ENCODE measurements at regions not wholly inside any gene's neighbourhood (a gene's known extent, or its start where the extent isn't known, plus 50 kb on each side); places are given as distances from the start of the nearest gene placed in this dataset.

DNA sequence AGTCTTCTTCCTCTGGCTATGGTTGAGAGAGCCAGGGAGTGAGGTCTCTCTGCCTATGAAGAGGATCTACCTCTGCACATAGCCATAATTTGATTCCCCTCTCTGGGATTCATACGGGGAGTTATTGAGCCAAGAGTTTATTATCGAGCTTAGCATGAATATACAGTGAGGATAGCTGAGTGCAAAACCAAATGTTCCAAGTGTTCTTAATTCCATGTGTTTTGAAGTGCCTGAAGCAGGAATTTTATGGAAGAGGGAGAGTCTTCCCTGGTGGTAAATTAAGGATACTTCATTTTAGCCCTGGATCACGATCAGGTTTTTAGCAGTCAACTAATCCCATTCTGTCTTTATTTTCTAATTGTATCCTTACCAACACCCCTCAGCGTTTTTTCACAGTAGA lies 270.6 kb downstream of the C1D start:
- DNase-seq, result no peak

DNA sequence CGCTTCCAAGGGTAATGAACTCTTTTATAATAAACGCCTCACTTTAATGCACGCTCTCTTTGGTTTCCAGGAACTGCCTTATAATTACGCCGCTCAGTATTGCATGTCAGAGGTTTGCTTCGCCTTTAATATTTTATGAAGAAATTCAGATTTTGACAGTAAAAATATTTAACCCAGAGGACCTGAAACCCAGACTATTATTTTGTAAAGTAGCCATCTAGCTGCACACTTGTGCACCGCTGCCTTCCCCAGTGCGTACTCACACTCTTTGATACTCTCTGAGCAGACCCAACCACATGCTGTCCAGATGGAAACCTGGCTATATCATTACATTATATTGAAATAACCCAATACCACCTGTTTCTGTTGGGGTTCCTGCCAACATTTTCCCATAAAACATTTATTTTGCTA lies 270.1 kb downstream of the C1D start:
- no peak for DNase-seq

DNA sequence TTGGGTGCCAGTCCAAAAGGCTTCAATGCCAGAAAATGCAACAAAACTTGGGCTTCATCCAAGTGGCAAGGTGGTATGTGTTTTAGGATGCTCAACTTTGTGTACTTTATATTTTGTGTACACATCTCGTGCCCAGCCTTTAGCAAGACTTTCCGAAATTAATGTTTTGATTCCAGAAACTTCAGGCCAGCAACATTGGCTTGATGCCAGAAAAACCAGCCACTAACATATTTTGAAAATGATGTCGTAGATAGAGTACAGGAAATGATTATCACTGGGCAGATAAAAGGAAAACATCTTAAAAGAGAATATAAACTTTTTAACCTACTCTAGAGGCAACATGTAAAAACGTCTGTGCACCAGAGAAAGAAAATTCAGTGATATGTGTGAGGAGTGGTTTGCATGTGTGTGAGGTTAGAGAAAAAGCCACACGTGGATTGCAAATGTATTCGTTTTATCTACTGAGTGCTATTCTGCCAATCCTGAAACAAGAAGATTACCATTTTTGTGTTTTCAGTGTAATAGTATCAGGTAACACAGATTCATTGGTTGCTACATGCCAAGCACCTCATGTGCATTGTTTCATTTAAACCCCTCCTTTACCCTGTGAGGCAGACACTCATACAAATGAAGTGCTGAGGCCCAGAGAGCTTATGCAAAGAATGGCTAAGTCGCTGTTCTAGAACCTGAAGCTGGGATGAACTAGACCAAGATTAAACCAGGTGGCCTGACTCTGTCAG lies 264.8 kb downstream of the C1D start:
- peak; percentile 14 for DNase-seq

- DNase-seq, result no peak
These were observed 264.2 kb downstream of the C1D start for GRCh38 chr2:67798541-67799160.

GRCh38 chr2:67799886-67800285 lies 262.9 kb downstream of the C1D start:
- no peak for DNase-seq

DNA sequence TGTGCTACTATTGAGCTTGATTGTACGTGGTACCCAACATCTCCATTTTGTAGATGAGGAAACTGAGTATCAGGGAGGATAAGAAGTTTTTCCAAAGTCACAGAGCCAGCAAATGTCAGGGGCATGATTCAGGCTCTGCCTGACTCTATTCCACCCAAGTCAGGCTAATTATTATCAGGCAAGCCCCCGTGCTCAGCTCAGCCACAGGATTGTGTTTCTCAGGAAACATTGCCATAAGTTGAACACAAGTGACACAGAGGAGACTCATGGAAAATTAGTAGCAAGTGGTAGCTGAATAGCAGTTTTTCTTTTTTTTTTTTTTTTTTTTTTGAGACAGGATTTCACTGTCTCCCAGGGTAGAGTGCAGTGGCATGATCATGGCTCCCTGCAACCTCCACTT lies 260.5 kb downstream of the C1D start:
- DNase-seq, result no peak

DNA sequence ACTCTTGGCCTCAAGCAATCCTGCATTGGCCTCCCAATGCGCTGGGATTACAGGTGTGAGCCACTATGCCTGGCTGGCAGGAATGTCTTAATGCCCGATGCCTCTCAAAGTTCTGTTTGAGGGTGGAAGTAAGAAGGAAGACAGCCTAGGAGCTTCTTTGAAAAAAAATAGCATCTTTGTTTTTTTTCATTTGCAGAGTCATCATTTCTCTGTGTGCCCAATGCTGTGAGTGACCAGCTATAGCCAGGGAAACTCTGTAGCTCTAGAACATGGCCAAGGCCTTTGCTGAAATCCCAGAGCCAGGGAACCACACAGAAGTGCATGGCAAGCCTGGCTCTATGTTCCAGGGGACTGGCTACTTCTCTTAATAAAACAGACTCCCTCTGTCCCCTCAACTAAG lies 260.0 kb downstream of the C1D start:
- no peak for DNase-seq

DNA sequence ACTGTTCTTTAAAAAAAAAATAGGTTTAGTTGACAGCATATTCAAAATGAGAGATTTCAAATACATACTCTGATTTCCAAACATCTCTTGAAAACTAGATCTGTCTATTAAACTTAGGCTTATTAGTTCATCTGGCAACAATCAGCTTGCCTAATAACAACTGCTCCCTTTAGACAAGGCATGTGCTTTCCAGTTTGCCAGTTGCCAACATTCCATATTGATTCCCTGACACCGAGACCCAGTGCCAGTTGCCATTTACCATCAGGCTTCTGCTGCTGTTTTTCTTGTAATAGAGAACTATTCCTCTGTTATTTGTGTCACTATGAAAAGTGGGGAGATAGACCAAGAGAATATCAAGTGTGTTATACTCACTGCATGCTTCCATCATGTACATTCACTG lies 256.0 kb downstream of the C1D start:
- DNase-seq, result no peak

DNA sequence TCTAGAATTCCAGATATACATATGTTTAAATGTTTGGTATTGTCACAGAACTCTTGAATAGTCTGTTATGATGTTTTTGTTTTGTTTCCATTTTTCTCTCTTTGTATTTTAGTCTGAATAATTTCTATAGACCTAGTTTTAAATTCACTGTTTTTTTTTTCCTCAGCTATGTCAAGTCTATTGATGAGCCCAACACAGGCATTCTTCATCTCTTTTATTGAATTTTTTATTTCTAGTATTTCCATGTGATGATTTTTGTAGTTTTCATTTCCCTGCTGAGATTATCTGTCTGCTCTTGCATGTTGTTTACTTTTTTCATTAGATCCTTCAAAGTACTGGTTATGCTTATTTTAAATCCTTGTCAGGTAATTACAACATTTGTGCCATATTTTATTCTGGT lies 254.7 kb downstream of the C1D start:
- DNase-seq, result no peak

DNA sequence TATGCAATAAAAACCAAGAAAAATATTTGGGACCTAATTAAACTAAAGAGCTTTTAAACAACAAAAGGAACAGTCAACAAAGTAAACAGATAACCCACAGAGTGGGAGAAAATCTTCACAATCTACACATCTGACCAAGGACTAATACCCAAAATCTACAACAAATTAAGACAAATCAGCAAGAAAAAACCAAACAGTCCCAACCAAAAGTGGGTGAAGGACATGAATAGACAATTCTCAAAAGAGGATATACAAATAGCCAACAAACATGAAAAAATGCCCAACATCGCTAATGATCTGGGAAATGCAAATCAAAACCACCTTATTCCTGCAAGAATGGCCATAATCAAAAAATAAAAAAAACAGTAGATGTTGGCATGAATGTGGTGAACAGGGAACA lies 250.1 kb downstream of the C1D start:
- DNase-seq, result no peak

DNA sequence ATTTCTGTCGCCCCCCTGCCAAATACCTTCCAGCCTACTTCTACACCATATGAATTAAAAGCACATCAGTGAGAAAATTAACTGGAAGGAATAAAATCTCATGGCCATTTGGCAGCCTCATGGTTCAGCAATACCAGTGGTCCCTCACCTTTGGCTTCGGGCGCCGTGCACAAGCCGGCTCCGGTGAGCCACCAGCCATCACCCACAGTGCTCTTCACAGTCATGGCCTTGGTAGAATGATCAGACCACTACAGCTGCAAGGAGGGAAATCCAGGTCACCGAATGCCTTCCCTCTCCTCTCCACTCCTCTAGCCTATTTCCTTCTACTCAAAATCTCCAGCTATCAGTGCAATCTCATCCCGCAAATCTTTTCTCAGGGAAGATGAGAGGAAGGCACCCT lies 239.1 kb downstream of the C1D start:
- DNase-seq, result no peak

- DNase-seq, result no peak
These were observed 238.6 kb downstream of the C1D start for GRCh38 chr2:67824186-67824585.

DNA sequence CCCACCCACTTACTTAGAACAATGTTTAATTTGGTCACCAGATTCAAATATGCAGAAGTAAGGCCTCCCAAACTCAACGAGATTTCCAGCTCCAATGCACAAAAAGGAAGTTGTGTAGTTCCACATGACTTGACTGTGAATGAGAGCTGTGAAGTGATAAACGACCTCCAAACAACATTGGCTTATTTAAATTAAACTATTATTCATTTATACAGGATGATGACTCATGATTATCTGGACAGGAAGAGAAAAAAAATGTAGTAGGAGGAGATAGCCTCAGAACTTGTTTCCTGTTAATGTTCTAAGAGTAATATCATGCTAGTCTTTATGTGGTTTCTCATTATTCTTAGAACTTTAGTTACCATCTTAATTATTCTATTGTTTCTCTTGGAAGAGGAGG lies 237.3 kb downstream of the C1D start:
- no peak for DNase-seq

DNA sequence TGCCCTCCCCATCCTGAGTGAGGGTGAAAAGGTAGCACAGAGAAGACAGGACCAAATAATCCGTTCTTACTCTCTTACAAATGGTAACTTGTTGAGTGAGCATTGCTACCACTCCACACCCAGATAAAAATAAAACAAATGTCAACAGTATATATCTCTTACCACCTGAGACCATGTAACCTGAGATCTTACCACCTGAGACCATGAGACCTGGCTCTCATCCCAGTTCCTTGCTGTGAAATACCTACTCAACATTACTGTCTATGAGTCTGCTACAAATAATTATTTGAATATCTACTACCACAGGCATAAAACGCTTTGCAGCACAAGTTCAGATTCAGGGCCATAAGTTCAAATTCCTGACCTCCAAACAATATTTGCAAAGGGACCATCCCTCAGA lies 234.7 kb downstream of the C1D start:
- DNase-seq, result peak; percentile 49

- DNase-seq, result no peak
These were observed 233.3 kb downstream of the C1D start for GRCh38 chr2:67829470-67829869.

DNA sequence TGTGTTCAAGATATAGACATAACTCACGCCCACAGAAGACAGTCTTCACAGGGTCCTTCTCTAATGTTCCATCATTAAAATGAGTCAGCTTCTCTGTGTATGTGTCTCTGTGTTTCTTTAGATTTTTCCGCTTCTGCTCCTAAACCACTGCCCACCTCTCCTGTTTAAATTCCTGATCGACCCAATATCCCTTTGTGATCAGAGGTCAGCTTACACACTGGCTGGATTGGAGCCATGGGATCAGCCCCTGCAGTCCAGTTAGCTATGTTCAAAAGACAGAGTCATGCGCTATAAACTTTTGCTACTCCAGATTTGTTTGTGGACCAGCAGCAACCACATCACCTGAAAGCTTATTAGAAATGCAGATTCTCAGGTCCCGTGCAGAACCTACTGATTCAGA lies 229.2 kb downstream of the C1D start:
- DNase-seq, result no peak

- DNase-seq, result no peak
These were observed 228.3 kb downstream of the C1D start for GRCh38 chr2:67834482-67834881.

DNA sequence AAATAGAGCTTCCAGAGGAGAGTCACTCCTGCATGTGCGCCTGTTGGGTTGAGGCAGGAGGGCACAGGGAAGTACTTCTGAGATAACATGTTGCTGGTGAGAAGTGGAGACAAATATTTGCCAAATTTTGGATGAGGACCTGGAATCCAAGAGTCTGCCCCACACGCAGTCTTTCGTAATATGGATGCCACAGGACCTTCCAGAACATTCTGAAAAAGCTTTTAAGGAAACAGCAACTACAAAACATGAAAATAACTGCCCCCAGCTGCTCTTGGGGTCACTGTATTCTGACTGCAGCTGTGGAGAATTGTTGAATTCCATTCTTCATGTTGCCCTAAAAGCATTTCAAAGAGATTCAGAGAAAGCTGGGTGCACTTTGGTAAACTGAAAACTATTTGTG lies 227.5 kb downstream of the C1D start:
- no peak for DNase-seq

DNA sequence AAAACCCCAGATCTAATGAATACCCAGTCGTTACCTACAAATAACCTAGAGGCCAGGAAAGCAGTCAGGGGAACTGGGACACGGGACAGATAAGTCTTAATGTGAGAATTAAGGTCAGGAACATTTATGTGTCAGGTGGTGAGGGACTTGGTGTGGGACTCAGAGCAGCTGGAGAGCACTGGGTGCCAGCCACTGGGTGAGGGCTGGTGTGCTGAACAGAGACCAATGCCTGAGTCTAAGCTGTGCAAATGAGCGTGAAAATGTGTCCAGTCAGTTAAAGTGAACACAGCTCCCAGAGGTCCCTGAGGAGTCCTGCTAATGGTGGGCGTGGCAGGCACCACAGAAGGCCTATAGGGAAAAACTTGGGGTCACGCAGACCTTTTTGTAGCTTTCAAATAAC lies 225.9 kb downstream of the C1D start:
- no peak for DNase-seq

DNA sequence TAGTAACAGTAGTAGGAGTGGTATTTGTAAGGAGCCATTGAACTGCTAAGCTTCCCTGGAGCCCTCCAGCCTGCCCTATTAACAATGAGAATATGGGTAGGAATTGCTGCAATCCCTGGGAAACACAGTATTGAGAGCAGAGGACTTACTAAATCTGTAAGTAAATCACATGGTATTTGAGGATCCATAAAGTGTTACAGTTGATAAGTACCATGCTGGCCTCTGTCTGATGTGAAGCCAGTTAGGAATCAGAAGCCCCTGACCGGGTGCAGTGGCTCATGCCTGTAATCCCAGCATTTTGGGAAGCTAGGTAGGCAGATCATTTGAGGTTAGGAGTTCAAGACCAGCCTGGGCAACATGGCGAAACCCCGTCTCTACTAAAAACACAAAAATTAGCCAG lies 224.6 kb downstream of the C1D start:
- DNase-seq, result no peak

- DNase-seq, result no peak
These were observed 223.6 kb downstream of the C1D start for GRCh38 chr2:67839242-67839641.

DNA sequence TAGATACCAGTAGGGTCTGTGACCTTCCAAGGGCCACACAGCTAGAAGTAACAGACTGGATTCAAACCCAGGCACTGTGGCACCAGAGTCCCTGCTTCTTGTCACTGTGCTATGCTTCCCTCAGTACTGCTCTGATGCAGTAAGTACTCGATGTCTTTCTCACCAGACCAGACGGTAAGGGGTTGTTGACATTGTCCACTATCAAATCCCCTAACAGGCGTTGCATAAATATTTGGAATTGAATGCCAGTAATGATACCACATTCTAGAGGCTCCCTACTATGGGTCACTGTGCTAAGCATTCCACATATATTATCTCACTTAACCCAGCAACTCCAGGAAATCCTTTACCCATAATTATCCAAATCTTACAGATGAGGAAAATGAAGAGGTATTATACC lies 223.1 kb downstream of the C1D start:
- DNase-seq, result no peak

DNA sequence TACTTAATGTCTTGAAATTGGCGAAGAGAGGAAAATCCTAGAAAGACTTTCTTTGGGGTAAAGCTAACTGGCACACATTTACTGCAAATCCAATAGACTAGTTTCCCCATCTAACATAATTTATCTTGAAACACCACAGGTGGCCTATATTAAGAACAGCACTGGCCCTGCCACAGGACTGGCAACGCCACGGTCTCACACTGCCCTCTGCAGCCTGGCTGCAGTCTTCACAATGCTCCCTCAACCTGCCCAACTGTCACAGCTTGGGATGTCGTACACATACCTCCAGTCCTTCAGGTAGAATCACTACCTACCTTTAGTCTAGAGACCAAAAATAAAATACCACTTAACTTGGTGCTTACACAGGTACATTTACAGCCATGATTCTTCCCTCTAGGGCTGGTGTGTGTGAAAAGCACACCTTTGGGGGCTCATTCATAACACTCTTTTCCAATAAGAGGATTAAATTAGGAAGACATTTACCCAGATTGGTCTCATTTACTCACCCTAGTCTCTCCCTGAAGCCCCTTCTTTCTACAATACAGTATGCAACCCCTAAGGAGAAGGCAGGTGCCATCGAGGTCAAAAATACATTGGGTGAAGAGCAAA lies 222.2 kb downstream of the C1D start:
- DNase-seq, result peak; percentile 59

DNA sequence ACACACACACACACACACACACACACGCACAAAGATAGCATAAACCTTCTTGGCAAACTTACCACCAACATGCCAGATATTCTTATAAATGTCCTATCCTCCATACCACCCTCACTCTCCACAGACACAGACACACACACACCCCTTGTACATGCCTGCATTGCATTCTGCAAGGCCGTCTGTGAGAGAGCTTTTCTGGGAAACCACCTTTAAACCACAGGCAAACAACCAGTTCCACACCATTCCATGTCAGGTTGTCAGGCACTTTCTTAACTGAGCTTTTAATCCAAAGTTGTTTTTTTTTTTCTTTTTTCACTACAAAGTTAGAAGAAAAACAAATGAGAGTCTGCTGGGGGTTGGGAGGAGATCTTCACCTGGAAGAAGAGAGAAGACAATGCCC lies 221.1 kb downstream of the C1D start:
- no peak for DNase-seq

All from NCI-H510A (cell line).